ENCODE measurements at regions not wholly inside any gene's neighbourhood (a gene's known extent, or its start where the extent isn't known, plus 50 kb on each side); places are given as distances from the start of the nearest gene placed in this dataset.

- no peak overlapping the region for H3K4me3 ChIP-seq
- no peaks in the 10 kb centered on the region for H3K36me3 ChIP-seq (ENCODE audit: low read depth)
- H3K4me1 ChIP-seq (ENCODE audit: low read depth): no peaks in the 10 kb centered on the region
- ATAC-seq (no peak), DNase-seq (no peak)
- intact Hi-C loops (cut with DNase I, micrococcal nuclease): no loop called here
- no peak for TF ChIP-seq CTCF (IDR thresholded peaks at IDR 0.05)
- no peaks in the 10 kb centered on the region for H3K9me3 ChIP-seq
Observed at GRCh38 chr2:46836295-46837111, 79.1 kb downstream of the MCFD2 start.

GRCh38 chr2:46835520-46835919, 80.1 kb downstream of the MCFD2 start:
- Histone ChIP-seq H3K36me3 (ENCODE audit: low read depth) (no peaks in the 10 kb centered on the region), H3K9me3 (no peaks in the 10 kb centered on the region), H3K4me3 (no peak overlapping the region), H3K4me1 (ENCODE audit: low read depth) (no peaks in the 10 kb centered on the region)
- no peak for TF ChIP-seq CTCF (IDR thresholded peaks at IDR 0.05)
- DNase-seq: no peak
- intact Hi-C loops (cut with DNase I, micrococcal nuclease): no loop called here
- no peak for ATAC-seq

- DNase-seq (no peak), ATAC-seq (no peak)
- TF ChIP-seq CTCF (IDR thresholded peaks at IDR 0.05): no peak
- Histone ChIP-seq H3K4me1 (ENCODE audit: low read depth) (no peaks in the 10 kb centered on the region), H3K4me3 (no peak overlapping the region), H3K36me3 (ENCODE audit: low read depth) (no peaks in the 10 kb centered on the region), H3K9me3 (no peaks in the 10 kb centered on the region)
- intact Hi-C loops (cut with DNase I, micrococcal nuclease): no loop called here
Observed at GRCh38 chr2:46832543-46832942, 83.1 kb downstream of the MCFD2 start.

GRCh38 chr2:46831869-46832265, 83.7 kb downstream of the MCFD2 start:
- no peaks in the 10 kb centered on the region for H3K36me3 ChIP-seq (ENCODE audit: low read depth)
- H3K4me3 ChIP-seq: no peak overlapping the region
- DNase-seq (no peak), ATAC-seq (no peak)
- H3K9me3 ChIP-seq: no peaks in the 10 kb centered on the region
- TF ChIP-seq CTCF (IDR thresholded peaks at IDR 0.05): no peak
- intact Hi-C loops (cut with DNase I, micrococcal nuclease): no loop called here
- H3K4me1 ChIP-seq (ENCODE audit: low read depth): no peaks in the 10 kb centered on the region

- Histone ChIP-seq H3K36me3 (ENCODE audit: low read depth) (no peaks in the 10 kb centered on the region), H3K4me1 (ENCODE audit: low read depth) (no peaks in the 10 kb centered on the region), H3K9me3 (no peaks in the 10 kb centered on the region), H3K4me3 (no peak overlapping the region)
- no peak for DNase-seq
- ATAC-seq: no peak
- TF ChIP-seq CTCF (IDR thresholded peaks at IDR 0.05): no peak
- intact Hi-C loops (cut with DNase I, micrococcal nuclease): no loop called here
Observed at GRCh38 chr2:46831051-46831868, 84.3 kb downstream of the MCFD2 start.
